Mesendoderm (in vitro differentiated cells): ENCODE measurements at regions not wholly inside any gene's neighbourhood (a gene's known extent, or its start where the extent isn't known, plus 50 kb on each side); places are given as distances from the start of the nearest gene placed in this dataset.

Experiments used
- DNase-seq: peaks from one replicate; pipeline ENCODE4 v3.0.0; 2013
- H2AK5ac ChIP-seq: 2 replicates; pipeline ENCODE4 v1.6.1; 2013; ENCODE audit warnings: low read length, inconsistent platforms
- H2BK120ac ChIP-seq: 2 replicates; pipeline ENCODE4 v1.6.1; 2013; ENCODE audit warnings: low read depth, mild to moderate bottlenecking, low read length, moderate library complexity, mixed read lengths
- H2BK15ac ChIP-seq: replicated peaks from 2 replicates; pipeline ENCODE4 v1.6.1; 2013; ENCODE audit warnings: low read depth, mild to moderate bottlenecking, moderate library complexity
- H2BK5ac ChIP-seq: 2 replicates; pipeline ENCODE4 v1.6.1; 2013; ENCODE audit warnings: low read length, inconsistent platforms
- H3K18ac ChIP-seq: 2 replicates; pipeline ENCODE4 v1.6.1; 2013; ENCODE audit warnings: mild to moderate bottlenecking, low read length, mixed read lengths
- H3K23ac ChIP-seq: one replicate; pipeline ENCODE4 v1.6.1; 2013; ENCODE audit warnings: low read length
- H3K27ac ChIP-seq: 2 replicates; pipeline ENCODE4 v1.5.1; 2013; ENCODE audit warnings: low read depth, mild to moderate bottlenecking, inconsistent platforms, low read length, moderate library complexity
- H3K27me3 ChIP-seq: 2 replicates; pipeline ENCODE4 v1.6.1; 2013; ENCODE audit warnings: low read length, control low read depth, mild to moderate bottlenecking, inconsistent platforms; ENCODE audit not compliant: insufficient read depth, poor library complexity
- H3K36me3 ChIP-seq: 2 replicates; pipeline ENCODE4 v1.6.1; 2013; ENCODE audit warnings: low read length, inconsistent platforms; ENCODE audit not compliant: control insufficient read depth, insufficient read depth
- H3K4ac ChIP-seq: one replicate; pipeline ENCODE4 v1.6.1; 2013; ENCODE audit warnings: low read depth, mild to moderate bottlenecking, low read length, moderate library complexity
- H3K4me1 ChIP-seq: 2 replicates; pipeline ENCODE4 v1.6.1; 2013; ENCODE audit warnings: low read depth, low read length, inconsistent platforms; ENCODE audit not compliant: control insufficient read depth
- H3K4me2 ChIP-seq: 2 replicates; pipeline ENCODE4 v1.6.1; 2013; ENCODE audit warnings: low read length
- H3K4me3 ChIP-seq: 2 replicates; pipeline ENCODE4 v1.5.1; 2013; ENCODE audit warnings: mild to moderate bottlenecking, low read length
- H3K56ac ChIP-seq: one replicate; pipeline ENCODE4 v1.6.1; 2013; ENCODE audit warnings: low read length
- H3K79me1 ChIP-seq: 2 replicates; pipeline ENCODE4 v1.6.1; 2013; ENCODE audit warnings: low read length, inconsistent platforms
- H3K79me2 ChIP-seq: 2 replicates; pipeline ENCODE4 v1.6.1; 2013; ENCODE audit warnings: mild to moderate bottlenecking, low read length; ENCODE audit not compliant: control insufficient read depth, insufficient read depth
- H3K9ac ChIP-seq: 2 replicates; pipeline ENCODE4 v1.6.1; 2013; ENCODE audit warnings: low read length, inconsistent platforms
- H4K5ac ChIP-seq: one replicate; pipeline ENCODE4 v1.6.1; 2013; ENCODE audit warnings: low read length
- H4K8ac ChIP-seq: one replicate; pipeline ENCODE4 v1.6.1; 2013; ENCODE audit warnings: low read depth, mild to moderate bottlenecking, control low read depth, low read length, moderate library complexity
- WGBS: extraction: QIAGEN DNeasy Blood & Tissue Kit; methylation state at CpG from one replicate; pipeline ENCODE4 v1.1.7; 2013; ENCODE audit warnings: low lambda C conversion rate, missing lambda C conversion rate; ENCODE audit not compliant: insufficient coverage; ENCODE audit errors: extremely low coverage; 5-methylcytosine and 5-hydroxymethylcytosine counted together

DNA sequence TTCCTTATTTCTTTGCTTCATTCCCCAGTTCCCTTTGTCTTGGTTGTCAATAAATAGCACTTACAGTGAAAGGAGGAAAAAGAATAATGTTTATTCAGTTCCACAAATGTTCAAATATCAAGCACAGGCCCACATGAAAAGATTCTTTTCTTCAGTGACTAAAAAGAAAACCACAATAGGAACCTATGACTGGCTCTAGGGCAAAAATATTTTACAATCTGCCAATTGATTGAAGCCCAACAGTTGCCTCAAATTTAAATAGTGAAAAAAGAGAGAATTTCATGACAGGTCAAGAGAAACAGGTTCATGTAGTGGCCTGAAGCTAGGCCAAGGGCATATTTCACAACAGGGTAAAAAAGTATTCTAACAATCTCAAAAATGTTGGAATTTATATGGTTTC lies 553.8 kb downstream of the CENPC start:
- Histone ChIP-seq H3K4me1 (no peaks in the 10 kb centered on the region), H3K9ac (no peak overlapping the region), H3K4ac (no peak overlapping the region), H2BK120ac (no peak overlapping the region), H3K23ac (no peak overlapping the region), H4K8ac (no peak overlapping the region), H2AK5ac (no peak overlapping the region), H3K36me3 (no peaks in the 10 kb centered on the region), H3K79me2 (no peaks in the 10 kb centered on the region), H2BK15ac (no peak overlapping the region), H2BK5ac (no peak overlapping the region), H3K27ac (no peak overlapping the region), H3K18ac (no peak overlapping the region), H3K27me3 (no peaks in the 10 kb centered on the region), H3K79me1 (no peaks in the 10 kb centered on the region), H4K5ac (no peak overlapping the region), H3K4me3 (no peak overlapping the region), H3K4me2 (no peak overlapping the region), H3K56ac (no peak overlapping the region)
- no peak for DNase-seq

DNA sequence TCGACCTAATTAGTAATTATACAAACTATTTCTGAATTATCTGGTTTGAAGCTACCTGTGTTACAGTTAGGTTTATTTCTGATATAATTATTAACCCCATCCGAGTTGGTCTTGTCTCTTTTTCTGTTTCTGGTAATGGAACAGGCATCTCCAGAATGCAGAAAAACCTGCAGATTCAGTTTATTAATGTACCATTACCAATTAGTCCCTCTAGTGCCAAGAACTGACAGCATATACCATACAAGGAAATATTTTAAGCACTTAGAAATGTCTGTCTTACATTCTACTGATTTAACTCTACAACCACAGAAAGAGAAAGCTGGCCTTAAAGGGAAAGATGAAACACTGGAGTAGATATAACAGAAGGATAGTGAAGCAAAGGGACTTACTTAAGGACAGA lies 570.6 kb downstream of the CENPC start:
- Histone ChIP-seq H2BK5ac (no peak overlapping the region), H3K79me1 (no peaks in the 10 kb centered on the region), H3K9ac (no peak overlapping the region), H3K79me2 (no peaks in the 10 kb centered on the region), H3K27me3 (no peaks in the 10 kb centered on the region), H3K56ac (no peak overlapping the region), H2AK5ac (no peak overlapping the region), H3K4me1 (no peaks in the 10 kb centered on the region), H3K23ac (no peak overlapping the region), H2BK15ac (no peak overlapping the region), H3K27ac (no peak overlapping the region), H4K8ac (no peak overlapping the region), H2BK120ac (no peak overlapping the region), H3K36me3 (no peaks in the 10 kb centered on the region), H3K4ac (no peak overlapping the region), H4K5ac (no peak overlapping the region), H3K18ac (no peak overlapping the region), H3K4me2 (no peak overlapping the region), H3K4me3 (no peak overlapping the region)
- no CpG with 5 or more reads among the region's 2 CpGs for WGBS
- DNase-seq, result no peak

- no peak overlapping the region for H3K4ac ChIP-seq
- no peak overlapping the region for H3K56ac ChIP-seq
- H3K4me3 ChIP-seq, result no peak overlapping the region
- no peaks in the 10 kb centered on the region for H3K79me1 ChIP-seq
- H2AK5ac ChIP-seq, result no peak overlapping the region
- no peak overlapping the region for H3K9ac ChIP-seq
- no CpG with 5 or more reads among the region's 2 CpGs for WGBS
- H3K4me2 ChIP-seq, result no peak overlapping the region
- no peak for DNase-seq
- no peak overlapping the region for H3K23ac ChIP-seq
- no peak overlapping the region for H2BK120ac ChIP-seq
- H3K4me1 ChIP-seq, result no peaks in the 10 kb centered on the region
- H2BK5ac ChIP-seq, result no peak overlapping the region
- no peaks in the 10 kb centered on the region for H3K36me3 ChIP-seq
- no peak overlapping the region for H4K5ac ChIP-seq
- no peak overlapping the region for H3K18ac ChIP-seq
- H3K27me3 ChIP-seq, result no peaks in the 10 kb centered on the region
- no peaks in the 10 kb centered on the region for H3K79me2 ChIP-seq
- H3K27ac ChIP-seq, result no peak overlapping the region
- H2BK15ac ChIP-seq, result no peak overlapping the region
- no peak overlapping the region for H4K8ac ChIP-seq
Measured at GRCh38 chr4:66972087-66972486, 573.2 kb downstream of the CENPC start.

- Histone ChIP-seq H3K79me2 (no peaks in the 10 kb centered on the region), H3K4me1 (no peaks in the 10 kb centered on the region), H2BK120ac (no peak overlapping the region), H4K8ac (no peak overlapping the region), H3K9ac (no peak overlapping the region), H3K4me3 (no peak overlapping the region), H4K5ac (no peak overlapping the region), H2AK5ac (no peak overlapping the region), H3K56ac (no peak overlapping the region), H3K18ac (no peak overlapping the region), H3K36me3 (no peaks in the 10 kb centered on the region), H3K4ac (no peak overlapping the region), H3K79me1 (no peaks in the 10 kb centered on the region), H2BK15ac (no peak overlapping the region), H3K4me2 (no peak overlapping the region), H3K27ac (no peak overlapping the region), H2BK5ac (no peak overlapping the region), H3K27me3 (no peaks in the 10 kb centered on the region), H3K23ac (no peak overlapping the region)
- WGBS, result no CpG with 5 or more reads among the region's 1 CpG
- DNase-seq, result no peak
Measured at GRCh38 chr4:66964467-66964866, 580.8 kb downstream of the CENPC start.

DNA sequence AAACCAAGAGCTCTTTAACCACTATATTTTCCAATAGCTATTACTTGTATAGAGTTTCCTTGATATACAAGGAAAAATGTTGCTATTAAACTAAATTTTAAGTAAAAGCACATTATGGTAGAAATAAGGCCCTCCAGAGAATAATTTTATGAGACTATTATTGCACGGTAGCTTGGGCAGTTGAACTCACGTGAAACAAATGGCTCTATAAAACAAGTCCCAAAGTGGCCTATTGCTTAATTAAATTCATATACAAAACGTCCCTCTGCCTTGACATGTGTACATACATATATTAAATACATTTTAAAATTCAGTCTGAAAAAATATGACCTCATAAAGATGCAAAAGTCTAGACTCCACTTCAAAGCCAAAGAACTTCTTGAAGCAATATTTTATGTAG lies 582.2 kb downstream of the CENPC start:
- no peak overlapping the region for H2AK5ac ChIP-seq
- H3K4me2 ChIP-seq, result no peak overlapping the region

GRCh38 chr4:66959207-66959606 lies 586.1 kb downstream of the CENPC start:
- Histone ChIP-seq H3K27me3 (no peaks in the 10 kb centered on the region), H3K79me2 (no peaks in the 10 kb centered on the region), H3K4ac (no peak overlapping the region), H3K27ac (no peak overlapping the region), H4K5ac (no peak overlapping the region), H2BK15ac (no peak overlapping the region), H2AK5ac (no peak overlapping the region), H4K8ac (no peak overlapping the region), H3K56ac (no peak overlapping the region), H3K23ac (no peak overlapping the region), H2BK120ac (no peak overlapping the region), H3K79me1 (no peaks in the 10 kb centered on the region), H3K4me1 (no peaks in the 10 kb centered on the region), H3K4me3 (no peak overlapping the region), H3K36me3 (no peaks in the 10 kb centered on the region), H2BK5ac (no peak overlapping the region), H3K18ac (no peak overlapping the region), H3K9ac (no peak overlapping the region), H3K4me2 (no peak overlapping the region)
- no peak for DNase-seq
- WGBS, result no CpG with 5 or more reads among the region's 2 CpGs

More for the DNA sequence above, 582.2 kb downstream of the CENPC start:
- no peaks in the 10 kb centered on the region for H3K36me3 ChIP-seq
- DNase-seq, result no peak
- WGBS, result no CpG with 5 or more reads among the region's 3 CpGs
- no peak overlapping the region for H4K8ac ChIP-seq
- H3K79me1 ChIP-seq, result no peaks in the 10 kb centered on the region
- no peak overlapping the region for H3K18ac ChIP-seq
- H4K5ac ChIP-seq, result no peak overlapping the region
- no peak overlapping the region for H3K4ac ChIP-seq
- H3K4me3 ChIP-seq, result no peak overlapping the region
- H2BK15ac ChIP-seq, result no peak overlapping the region
- no peak overlapping the region for H3K9ac ChIP-seq
- H3K56ac ChIP-seq, result no peak overlapping the region
- no peaks in the 10 kb centered on the region for H3K27me3 ChIP-seq
- H3K79me2 ChIP-seq, result no peaks in the 10 kb centered on the region
- H3K23ac ChIP-seq, result no peak overlapping the region
- H3K27ac ChIP-seq, result no peak overlapping the region
- H2BK120ac ChIP-seq, result no peak overlapping the region
- no peaks in the 10 kb centered on the region for H3K4me1 ChIP-seq
- no peak overlapping the region for H2BK5ac ChIP-seq
